ENCODE measurements at regions not wholly inside any gene's neighbourhood (a gene's known extent, or its start where the extent isn't known, plus 50 kb on each side); places are given as distances from the start of the nearest gene placed in this dataset.

- Histone ChIP-seq H3K4me1 (ENCODE audit: control insufficient read depth, insufficient read depth, low read length) (no peaks in the 10 kb centered on the region), H3K27ac (ENCODE audit: low read length) (no peak overlapping the region), H3K36me3 (ENCODE audit: control insufficient read depth, insufficient read depth, low read length) (no peaks in the 10 kb centered on the region), H3K27me3 (ENCODE audit: control insufficient read depth, insufficient read depth, low read length) (no peaks in the 10 kb centered on the region), H3K4me3 (ENCODE audit: low read length) (no peak overlapping the region), H3K9me3 (ENCODE audit: control insufficient read depth, insufficient read depth, low read length) (no peaks in the 10 kb centered on the region; the same call in 1 of the 2 replicates)
- DNase-seq (ENCODE audit: low read depth, low spot score), result no peak
- no CpG with 5 or more reads among the region's 3 CpGs for WGBS (ENCODE audit: insufficient coverage, insufficient read length)
Measured at GRCh38 chr12:94041850-94042249, 106.5 kb upstream of the PLXNC1 start.

GRCh38 chr12:94042321-94042720, 106.1 kb upstream of the PLXNC1 start:
- WGBS (ENCODE audit: insufficient coverage, insufficient read length), result no CpG with 5 or more reads among the region's 4 CpGs
- H3K4me1 ChIP-seq (ENCODE audit: control insufficient read depth, insufficient read depth, low read length), result no peaks in the 10 kb centered on the region
- H3K27me3 ChIP-seq (ENCODE audit: control insufficient read depth, insufficient read depth, low read length), result no peaks in the 10 kb centered on the region
- H3K9me3 ChIP-seq (ENCODE audit: control insufficient read depth, insufficient read depth, low read length), result no peaks in the 10 kb centered on the region; the same call in 1 of the 2 replicates
- H3K36me3 ChIP-seq (ENCODE audit: control insufficient read depth, insufficient read depth, low read length), result no peaks in the 10 kb centered on the region
- DNase-seq (ENCODE audit: low read depth, low spot score), result no peak
- H3K4me3 ChIP-seq (ENCODE audit: low read length), result no peak overlapping the region
- no peak overlapping the region for H3K27ac ChIP-seq (ENCODE audit: low read length)

- WGBS (ENCODE audit: insufficient coverage, insufficient read length), result no CpG with 5 or more reads among the region's 7 CpGs
- no peaks in the 10 kb centered on the region for H3K9me3 ChIP-seq (ENCODE audit: control insufficient read depth, insufficient read depth, low read length)
- no peak for DNase-seq (ENCODE audit: low read depth, low spot score)
- H3K27ac ChIP-seq (ENCODE audit: low read length), result no peak overlapping the region
- no peaks in the 10 kb centered on the region for H3K4me1 ChIP-seq (ENCODE audit: control insufficient read depth, insufficient read depth, low read length)
- H3K27me3 ChIP-seq (ENCODE audit: control insufficient read depth, insufficient read depth, low read length), result no peaks in the 10 kb centered on the region
- no peaks in the 10 kb centered on the region for H3K36me3 ChIP-seq (ENCODE audit: control insufficient read depth, insufficient read depth, low read length)
- no peak overlapping the region for H3K4me3 ChIP-seq (ENCODE audit: low read length)
Measured at GRCh38 chr12:94046626-94047410, 101.6 kb upstream of the PLXNC1 start.

DNA sequence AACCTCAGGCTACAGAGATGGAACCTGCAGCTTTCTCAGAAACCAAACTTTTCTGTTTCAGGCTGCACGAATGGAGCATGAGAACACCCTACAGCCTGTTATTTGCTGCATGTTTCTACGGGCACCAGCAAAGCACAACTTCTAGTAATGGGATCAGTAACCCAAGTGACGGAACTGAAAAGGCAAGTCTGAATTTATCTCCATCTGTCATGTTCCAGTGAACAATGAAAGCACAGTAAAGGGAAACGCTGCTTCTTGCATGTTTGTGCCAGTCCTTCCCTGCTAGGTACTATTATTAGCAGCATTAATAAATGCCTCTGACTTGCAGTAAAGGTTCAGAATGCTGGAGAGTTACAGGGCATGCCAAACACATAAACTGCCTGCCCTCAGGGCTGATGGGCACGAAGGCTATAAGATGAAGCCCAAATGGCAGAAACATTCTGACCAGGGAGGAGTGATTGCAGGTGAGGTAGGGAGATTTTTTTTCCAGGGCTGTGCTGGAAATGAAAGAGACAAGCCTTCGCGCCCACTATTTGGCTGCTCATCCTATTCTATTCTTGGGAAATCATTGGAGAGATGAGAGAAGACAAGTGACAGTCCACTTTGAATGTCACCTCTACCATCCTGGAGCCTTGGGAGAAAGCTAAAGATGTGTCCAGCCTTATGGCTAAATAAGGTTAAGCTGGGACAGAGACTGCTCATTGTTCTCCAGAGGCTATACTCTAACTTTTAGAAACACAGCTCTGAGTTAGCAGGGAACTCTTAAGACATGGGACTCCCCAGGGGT, 100.4 kb upstream of the PLXNC1 start:
- no peak overlapping the region for H3K27ac ChIP-seq (ENCODE audit: low read length)
- no peaks in the 10 kb centered on the region for H3K4me1 ChIP-seq (ENCODE audit: control insufficient read depth, insufficient read depth, low read length)
- no peaks in the 10 kb centered on the region for H3K9me3 ChIP-seq (ENCODE audit: control insufficient read depth, insufficient read depth, low read length)
- no peaks in the 10 kb centered on the region for H3K27me3 ChIP-seq (ENCODE audit: control insufficient read depth, insufficient read depth, low read length)
- no CpG with 5 or more reads among the region's 7 CpGs for WGBS (ENCODE audit: insufficient coverage, insufficient read length)
- DNase-seq (ENCODE audit: low read depth, low spot score), result no peak
- no peak overlapping the region for H3K4me3 ChIP-seq (ENCODE audit: low read length)
- no peaks in the 10 kb centered on the region for H3K36me3 ChIP-seq (ENCODE audit: control insufficient read depth, insufficient read depth, low read length)

DNA sequence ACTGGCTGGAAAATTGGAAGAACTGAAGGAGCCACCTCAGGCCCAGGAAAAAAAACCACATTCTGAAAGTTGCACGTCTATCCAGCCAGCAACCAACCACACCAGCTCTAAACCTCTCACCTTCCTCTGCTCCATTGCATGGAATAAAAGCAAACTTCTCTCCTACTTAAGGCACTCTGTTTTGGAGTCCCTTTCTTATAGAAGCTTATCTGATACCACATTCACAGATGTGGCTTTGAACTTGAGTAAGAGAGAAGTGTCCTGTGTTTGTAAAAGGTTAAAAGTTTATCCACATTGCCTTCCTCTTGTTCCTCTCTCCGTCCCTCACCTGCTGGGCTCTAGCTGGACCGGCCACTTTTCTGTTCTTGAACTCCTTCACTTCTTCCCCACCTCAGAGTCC, 99.6 kb upstream of the PLXNC1 start:
- WGBS (ENCODE audit: insufficient coverage, insufficient read length), result no CpG with 5 or more reads among the region's 3 CpGs
- Histone ChIP-seq H3K9me3 (ENCODE audit: control insufficient read depth, insufficient read depth, low read length) (no peaks in the 10 kb centered on the region), H3K27ac (ENCODE audit: low read length) (no peak overlapping the region), H3K27me3 (ENCODE audit: control insufficient read depth, insufficient read depth, low read length) (no peaks in the 10 kb centered on the region), H3K4me1 (ENCODE audit: control insufficient read depth, insufficient read depth, low read length) (no peaks in the 10 kb centered on the region), H3K36me3 (ENCODE audit: control insufficient read depth, insufficient read depth, low read length) (no peaks in the 10 kb centered on the region), H3K4me3 (ENCODE audit: low read length) (no peak overlapping the region)
- DNase-seq (ENCODE audit: low read depth, low spot score), result no peak

GRCh38 chr12:94049718-94050117, 98.7 kb upstream of the PLXNC1 start:
- no peak overlapping the region for H3K4me3 ChIP-seq (ENCODE audit: low read length)
- H3K27ac ChIP-seq (ENCODE audit: low read length), result no peak overlapping the region
- DNase-seq (ENCODE audit: low read depth, low spot score), result no peak
- no peaks in the 10 kb centered on the region for H3K4me1 ChIP-seq (ENCODE audit: control insufficient read depth, insufficient read depth, low read length)
- no peaks in the 10 kb centered on the region for H3K27me3 ChIP-seq (ENCODE audit: control insufficient read depth, insufficient read depth, low read length)
- H3K9me3 ChIP-seq (ENCODE audit: control insufficient read depth, insufficient read depth, low read length), result no peaks in the 10 kb centered on the region
- WGBS (ENCODE audit: insufficient coverage, insufficient read length), result no CpG with 5 or more reads among the region's 2 CpGs
- no peaks in the 10 kb centered on the region for H3K36me3 ChIP-seq (ENCODE audit: control insufficient read depth, insufficient read depth, low read length)

- Histone ChIP-seq H3K27ac (ENCODE audit: low read length) (no peak overlapping the region), H3K27me3 (ENCODE audit: control insufficient read depth, insufficient read depth, low read length) (no peaks in the 10 kb centered on the region), H3K4me1 (ENCODE audit: control insufficient read depth, insufficient read depth, low read length) (peaks cover 2% of the 10 kb centered on the region; the same call in 1 of the 2 replicates), H3K4me3 (ENCODE audit: low read length) (no peak overlapping the region), H3K36me3 (ENCODE audit: control insufficient read depth, insufficient read depth, low read length) (no peaks in the 10 kb centered on the region), H3K9me3 (ENCODE audit: control insufficient read depth, insufficient read depth, low read length) (no peaks in the 10 kb centered on the region)
- no peak for DNase-seq (ENCODE audit: low read depth, low spot score)
- WGBS (ENCODE audit: insufficient coverage, insufficient read length), result 100% methylated on average over 1 of the region's 2 CpGs
Measured at GRCh38 chr12:94053676-94054075, 94.7 kb upstream of the PLXNC1 start.

GRCh38 chr12:94055528-94055927, 92.8 kb upstream of the PLXNC1 start:
- Histone ChIP-seq H3K27me3 (ENCODE audit: control insufficient read depth, insufficient read depth, low read length) (no peaks in the 10 kb centered on the region), H3K4me1 (ENCODE audit: control insufficient read depth, insufficient read depth, low read length) (peaks cover 2% of the 10 kb centered on the region; the same call in 1 of the 2 replicates), H3K36me3 (ENCODE audit: control insufficient read depth, insufficient read depth, low read length) (no peaks in the 10 kb centered on the region), H3K4me3 (ENCODE audit: low read length) (no peak overlapping the region), H3K9me3 (ENCODE audit: control insufficient read depth, insufficient read depth, low read length) (no peaks in the 10 kb centered on the region), H3K27ac (ENCODE audit: low read length) (no peak overlapping the region)
- DNase-seq (ENCODE audit: low read depth, low spot score), result no peak
- WGBS (ENCODE audit: insufficient coverage, insufficient read length), result no CpG with 5 or more reads among the region's 3 CpGs

DNA sequence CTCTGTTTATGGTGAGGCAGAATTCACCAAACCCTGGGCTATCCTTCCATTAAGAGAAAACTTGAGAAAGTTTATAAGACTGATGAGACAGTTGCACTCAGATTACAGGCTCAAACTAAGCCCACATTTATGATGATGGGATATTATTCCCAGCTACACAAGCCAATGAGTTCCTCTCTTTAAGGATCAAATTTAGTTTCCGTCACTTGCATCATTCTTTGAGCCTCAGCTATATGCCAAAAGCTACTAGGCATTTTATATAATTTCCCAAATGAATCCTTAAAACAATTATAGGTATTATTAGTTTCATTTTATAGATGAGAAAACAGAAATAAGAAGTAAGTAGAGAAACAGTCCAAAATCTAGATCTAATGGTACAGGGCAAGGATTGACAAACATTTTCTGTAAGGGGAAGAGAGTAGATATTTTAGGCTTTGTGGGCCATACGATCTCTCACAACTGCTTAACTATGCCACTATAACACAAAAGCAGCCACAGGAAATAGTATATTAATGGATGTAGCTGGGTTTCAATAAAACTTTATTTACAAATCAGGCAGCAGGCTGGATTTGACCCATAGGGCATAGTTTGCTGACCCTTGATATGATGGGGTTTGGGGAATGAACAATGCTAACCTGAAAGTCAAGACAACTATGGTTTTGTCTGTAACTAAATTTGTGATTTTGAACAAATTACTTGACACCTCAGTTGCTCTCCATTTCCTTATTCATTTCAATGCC, 91.8 kb upstream of the PLXNC1 start:
- DNase-seq (ENCODE audit: low read depth, low spot score), result no peak
- WGBS (ENCODE audit: insufficient coverage, insufficient read length), result no CpG with 5 or more reads among the region's 2 CpGs

More for the DNA sequence above, 91.8 kb upstream of the PLXNC1 start:
- H3K36me3 ChIP-seq (ENCODE audit: control insufficient read depth, insufficient read depth, low read length), result no peaks in the 10 kb centered on the region
- no peak overlapping the region for H3K4me3 ChIP-seq (ENCODE audit: low read length)
- H3K4me1 ChIP-seq (ENCODE audit: control insufficient read depth, insufficient read depth, low read length), result peaks cover 2% of the 10 kb centered on the region; the same call in 1 of the 2 replicates
- no peaks in the 10 kb centered on the region for H3K27me3 ChIP-seq (ENCODE audit: control insufficient read depth, insufficient read depth, low read length)
- H3K27ac ChIP-seq (ENCODE audit: low read length), result no peak overlapping the region
- no peaks in the 10 kb centered on the region for H3K9me3 ChIP-seq (ENCODE audit: control insufficient read depth, insufficient read depth, low read length)
